Sigmoid colon (tissue), 4 donors: ENCODE measurements at regions not wholly inside any gene's neighbourhood (a gene's known extent, or its start where the extent isn't known, plus 50 kb on each side); places are given as distances from the start of the nearest gene placed in this dataset.

Experiments
- CTCF ChIP-seq, 4 experiments: fragments of 450-650 bp in 3 of 4; fragments of 200-600 bp in 1 of 4; IDR thresholded peaks; one replicate each; pipeline ENCODE4 v1.5.1; 2016 to 2019; ENCODE audit warnings: antibody characterized with exemption in 4 of 4, mild to moderate bottlenecking in 3 of 4, moderate library complexity in 2 of 4
- EP300 ChIP-seq, 4 donors: sonication (generic); formaldehyde crosslinking; IDR thresholded peaks; one replicate each; pipeline ENCODE4 v1.6.1; 2017; ENCODE audit warnings: antibody characterized with exemption in 4 of 4
- POLR2A ChIP-seq, 2 donors: fragments of 450-650 bp; IDR thresholded peaks; one replicate each; pipeline ENCODE4 v1.6.1; 2016; ENCODE audit warnings: antibody characterized with exemption in 2 of 2, mild to moderate bottlenecking in 2 of 2, moderate library complexity in 2 of 2
- POLR2AphosphoS5 ChIP-seq, 4 donors: sonication (generic); formaldehyde crosslinking; IDR thresholded peaks; one replicate each; pipeline ENCODE4 v1.6.1; 2017; ENCODE audit warnings: antibody characterized with exemption in 4 of 4

GRCh38 chr4:119932277-119932676 is 134.4 kb downstream of the MAD2L1 start:
- no peak for TF ChIP-seq EP300 (IDR thresholded peaks at IDR 0.05)
- TF ChIP-seq CTCF (IDR thresholded peaks at IDR 0.05): no peak
- TF ChIP-seq POLR2A (IDR thresholded peaks at IDR 0.05): no peak
- no peak for TF ChIP-seq POLR2AphosphoS5 (IDR thresholded peaks at IDR 0.05)
